ENCODE measurements at regions not wholly inside any gene's neighbourhood (a gene's known extent, or its start where the extent isn't known, plus 50 kb on each side); places are given as distances from the start of the nearest gene placed in this dataset.

GRCh38 chr12:88377973-88378372 lies 202.3 kb downstream of the KITLG start:
- POLR2A ChIA-PET, result no interaction called here
- TF ChIP-seq ZNF670 (tag by site-specific recombination; IDR thresholded peaks at IDR 0.05; ENCODE audit: low read depth), result no peak
- TF ChIP-seq ZNF37A (tag by site-specific recombination; IDR thresholded peaks at IDR 0.05), result no peak
- TF ChIP-seq ZNF629 (tag by site-specific recombination; IDR thresholded peaks at IDR 0.05), result no peak
- CTCF ChIA-PET, result no interaction called here
- H3K9me3 ChIP-seq (ENCODE audit: control insufficient read depth, insufficient read depth, low read depth, low read length), result no peaks in the 10 kb centered on the region
- H3K4me3 ChIP-seq (ENCODE audit: low read depth, low read length), result no peak overlapping the region
- H3K4me1 ChIP-seq (ENCODE audit: control insufficient read depth, insufficient read depth, low read length), result no peaks in the 10 kb centered on the region
- H3K27ac ChIP-seq (ENCODE audit: extremely low read depth, low read depth, low read length), result no peak overlapping the region
- no peaks in the 10 kb centered on the region for H3K36me3 ChIP-seq (ENCODE audit: control insufficient read depth in 2 of 2, insufficient read depth in 1 of 2, low read length in 2 of 2)

DNA sequence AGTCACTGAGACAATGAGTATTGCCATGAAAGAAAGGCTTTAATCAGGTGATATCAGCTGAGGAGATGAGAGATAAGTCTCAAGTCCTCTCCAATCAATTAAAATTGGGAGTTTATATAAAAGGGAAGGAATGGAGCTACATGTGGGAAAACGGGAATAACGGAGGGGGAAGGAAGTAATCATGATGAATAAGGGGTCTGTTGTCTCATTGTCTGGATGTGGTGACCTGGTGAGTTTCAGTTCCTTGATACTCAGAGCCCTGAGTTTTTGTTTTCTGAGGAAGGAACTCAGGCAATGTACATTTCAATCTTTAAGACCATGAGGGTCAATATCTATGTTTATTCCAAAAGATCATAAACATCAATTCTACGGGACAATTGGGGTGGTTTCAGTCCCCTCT lies 198.8 kb downstream of the KITLG start:
- ChIA-PET POLR2A (no interaction called here), CTCF (no interaction called here)
- Histone ChIP-seq H3K4me3 (ENCODE audit: low read depth, low read length) (no peak overlapping the region), H3K27ac (ENCODE audit: extremely low read depth, low read depth, low read length) (no peak overlapping the region), H3K36me3 (ENCODE audit: control insufficient read depth in 2 of 2, insufficient read depth in 1 of 2, low read length in 2 of 2) (no peaks in the 10 kb centered on the region), H3K4me1 (ENCODE audit: control insufficient read depth, insufficient read depth, low read length) (no peaks in the 10 kb centered on the region), H3K9me3 (ENCODE audit: control insufficient read depth, insufficient read depth, low read depth, low read length) (no peaks in the 10 kb centered on the region)
- TF ChIP-seq, protein P1, sequence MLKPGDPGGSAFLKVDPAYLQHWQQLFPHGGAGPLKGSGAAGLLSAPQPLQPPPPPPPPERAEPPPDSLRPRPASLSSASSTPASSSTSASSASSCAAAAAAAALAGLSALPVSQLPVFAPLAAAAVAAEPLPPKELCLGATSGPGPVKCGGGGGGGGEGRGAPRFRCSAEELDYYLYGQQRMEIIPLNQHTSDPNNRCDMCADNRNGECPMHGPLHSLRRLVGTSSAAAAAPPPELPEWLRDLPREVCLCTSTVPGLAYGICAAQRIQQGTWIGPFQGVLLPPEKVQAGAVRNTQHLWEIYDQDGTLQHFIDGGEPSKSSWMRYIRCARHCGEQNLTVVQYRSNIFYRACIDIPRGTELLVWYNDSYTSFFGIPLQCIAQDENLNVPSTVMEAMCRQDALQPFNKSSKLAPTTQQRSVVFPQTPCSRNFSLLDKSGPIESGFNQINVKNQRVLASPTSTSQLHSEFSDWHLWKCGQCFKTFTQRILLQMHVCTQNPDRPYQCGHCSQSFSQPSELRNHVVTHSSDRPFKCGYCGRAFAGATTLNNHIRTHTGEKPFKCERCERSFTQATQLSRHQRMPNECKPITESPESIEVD (tag by site-specific recombination; IDR thresholded peaks at IDR 0.05), result no peak
- no peak for TF ChIP-seq ZNF366 (tag by site-specific recombination; conservative IDR thresholded peaks at IDR 0.05)
- no peak for TF ChIP-seq ZNF239 (tag by site-specific recombination; IDR thresholded peaks at IDR 0.05)
- no peak for TF ChIP-seq ZNF558 (tag by site-specific recombination; IDR thresholded peaks at IDR 0.05)
- no peak for TF ChIP-seq ZNF488 (tag by site-specific recombination; IDR thresholded peaks at IDR 0.05)

GRCh38 chr12:88383405-88383804 lies 196.9 kb downstream of the KITLG start:
- Histone ChIP-seq H3K27ac (ENCODE audit: extremely low read depth, low read depth, low read length) (no peak overlapping the region), H3K4me3 (ENCODE audit: low read depth, low read length) (no peak overlapping the region), H3K4me1 (ENCODE audit: control insufficient read depth, insufficient read depth, low read length) (no peaks in the 10 kb centered on the region), H3K9me3 (ENCODE audit: control insufficient read depth, insufficient read depth, low read depth, low read length) (no peaks in the 10 kb centered on the region), H3K36me3 (ENCODE audit: control insufficient read depth in 2 of 2, insufficient read depth in 1 of 2, low read length in 2 of 2) (no peaks in the 10 kb centered on the region)
- no peak for TF ChIP-seq HOXC10 (CRISPR knock-in tag; IDR thresholded peaks at IDR 0.05)
- no peak for TF ChIP-seq ZNF214 (tag by site-specific recombination; IDR thresholded peaks at IDR 0.05; ENCODE audit: borderline replicate concordance)
- no peak for TF ChIP-seq ZFP3 (tag by site-specific recombination; IDR thresholded peaks at IDR 0.05; ENCODE audit: low read depth)
- no peak for TF ChIP-seq TCF7L2 (IDR thresholded peaks at IDR 0.05; ENCODE audit: borderline replicate concordance, low read depth, low read length)
- no peak for TF ChIP-seq ZNF626 (tag by site-specific recombination; IDR thresholded peaks at IDR 0.05)
- no peak for TF ChIP-seq ZNF707 (tag by site-specific recombination; IDR thresholded peaks at IDR 0.05)
- TF ChIP-seq ZSCAN23 (tag by site-specific recombination; IDR thresholded peaks at IDR 0.05), result no peak
- no peak for TF ChIP-seq ZNF433 (tag by site-specific recombination; IDR thresholded peaks at IDR 0.05; ENCODE audit: low read depth)
- no peak for TF ChIP-seq ZNF140 (tag by site-specific recombination; IDR thresholded peaks at IDR 0.05)
- TF ChIP-seq ZNF658 (tag by site-specific recombination; IDR thresholded peaks at IDR 0.05), result no peak
- TF ChIP-seq ZNF777 (tag by site-specific recombination; IDR thresholded peaks at IDR 0.05; ENCODE audit: borderline replicate concordance), result no peak
- TF ChIP-seq TRIM28 (IDR thresholded peaks at IDR 0.05; ENCODE audit: borderline replicate concordance, low read length), result no peak
- ChIA-PET POLR2A (no interaction called here), CTCF (no interaction called here)
